HCT116 (cell line): ENCODE measurements at regions not wholly inside any gene's neighbourhood (a gene's known extent, or its start where the extent isn't known, plus 50 kb on each side); places are given as distances from the start of the nearest gene placed in this dataset.

Source experiments
- ATAC-seq: fragments of 200-7000 bp; cut with Tn5 transposase; 2 replicates; pipeline ENCODE4 v1.9.1; 2020; ENCODE audit warnings: mild to moderate bottlenecking, moderate library complexity
- BruUV-seq: library from RNA; stranded (reverse); fragments of 400-500 nt; replicated peaks from 2 replicates; lab custom pipeline; 2021; lab: Mats Ljungman, UMichigan
- CTCF ChIA-PET: fragments of 300-600 bp; sonication (Branson Sonifier 250); formaldehyde crosslinking; loops from one replicate; lab custom pipeline; 2021; ENCODE audit warnings: antibody characterized with exemption; lab: Charles Lee
- POLR2A ChIA-PET: fragments of 300-600, 350-600 bp; sonication (Branson Sonifier 250); formaldehyde crosslinking; loops from one replicate; lab custom pipeline; 2021; ENCODE audit warnings: antibody characterized with exemption; lab: Charles Lee
- RAD21 ChIA-PET, 2 experiments: fragments of 300-600 bp; sonication (Branson Sonifier 250); formaldehyde crosslinking; loops; one replicate each; lab custom pipeline; 2023; ENCODE audit warnings: low total read pairs in 2 of 2; ENCODE audit not compliant: uncharacterized antibody in 2 of 2, unreplicated experiment in 2 of 2, low non-redundant PET in 1 of 2; lab: Charles Lee
- DNase-seq: peaks from one replicate; pipeline ENCODE4 v3.0.0-alpha.2; 2010; ENCODE audit warnings: low read depth, low spot score
- H2AFZ ChIP-seq: fragments of 200-600 bp; shearing (Covaris generic), sonication (generic); 2 replicates; pipeline ENCODE4 v1.6.1; 2017; ENCODE audit warnings: low read depth, mixed run types, mixed read lengths, antibody characterized with exemption, low read length; ENCODE audit not compliant: poor library complexity, severe bottlenecking
- H3K27ac ChIP-seq: 2 replicates; pipeline ENCODE4 v1.5.1; 2012; ENCODE audit warnings: low read depth, low read length
- H3K27me3 ChIP-seq: fragments of 200-600 bp; sonication (generic); 2 replicates; pipeline ENCODE4 v1.6.1; 2016; ENCODE audit warnings: mixed run types, low read length, mixed read lengths; ENCODE audit not compliant: insufficient read depth
- H3K36me3 ChIP-seq, 2 experiments: fragments of 200-500 bp in 1 of 2; fragments of 200-600 bp in 1 of 2; sonication (Bioruptor generic) in 1 of 2; sonication (generic) in 1 of 2; 2 replicates each; pipeline versions ENCODE4 v1.5.1 to v1.6.1; 2014 to 2016; ENCODE audit warnings: low read length in 2 of 2, inconsistent platforms in 1 of 2, mixed read lengths in 1 of 2, mixed run types in 1 of 2; ENCODE audit not compliant: insufficient read depth in 2 of 2, control insufficient read depth in 1 of 2
- H3K4me1 ChIP-seq, 2 experiments: fragments of 200-600 bp in 1 of 2; sonication (generic) in 1 of 2; 2 replicates each; pipeline versions ENCODE4 v1.5.1 to v1.6.1; 2012 to 2017; ENCODE audit warnings: low read length in 2 of 2, inconsistent platforms in 1 of 2, mild to moderate bottlenecking in 1 of 2, mixed read lengths in 1 of 2, mixed run types in 1 of 2, moderate library complexity in 1 of 2; ENCODE audit not compliant: insufficient read depth in 2 of 2, control insufficient read depth in 1 of 2
- H3K4me2 ChIP-seq: fragments of 200-600 bp; sonication (generic); 2 replicates; pipeline ENCODE4 v1.6.1; 2017; ENCODE audit warnings: mixed run types, low read length, mixed read lengths
- H3K4me3 ChIP-seq, 2 experiments: fragments of 200-600 bp in 1 of 2; sonication (generic) in 1 of 2; replicated peaks in 1 of 2; 2 replicates each; pipeline ENCODE4 v1.5.1; 2011 to 2016; ENCODE audit warnings: low read length in 2 of 2, control low read depth in 1 of 2, low read depth in 1 of 2, mild to moderate bottlenecking in 1 of 2, mixed read lengths in 1 of 2, mixed run types in 1 of 2
- H3K79me2 ChIP-seq: fragments of 200-600 bp; sonication (generic); 2 replicates; pipeline ENCODE4 v1.6.1; 2017; ENCODE audit warnings: mild to moderate bottlenecking, mixed run types, low read length, moderate library complexity, mixed read lengths; ENCODE audit not compliant: insufficient read depth
- H3K9ac ChIP-seq: fragments of 200-600 bp; sonication (generic); 2 replicates; pipeline ENCODE4 v1.6.1; 2016; ENCODE audit warnings: low read length, mixed read lengths
- H3K9me2 ChIP-seq: fragments of 200-600 bp; sonication (generic), shearing (Covaris generic); 2 replicates; pipeline ENCODE4 v1.6.1; 2017; ENCODE audit warnings: mixed run types, mild to moderate bottlenecking, moderate library complexity; ENCODE audit not compliant: insufficient read depth
- H3K9me3 ChIP-seq, 2 experiments: fragments of 200-500 bp in 1 of 2; fragments of 200-600 bp in 1 of 2; sonication (Bioruptor generic) in 1 of 2; sonication (generic) in 1 of 2; 2 replicates each; pipeline ENCODE4 v1.6.1; 2014 to 2017; ENCODE audit warnings: low read length in 2 of 2, mixed read lengths in 2 of 2, inconsistent platforms in 1 of 2, low read depth in 1 of 2, mild to moderate bottlenecking in 1 of 2, mixed run types in 1 of 2, moderate library complexity in 1 of 2; ENCODE audit not compliant: control insufficient read depth in 1 of 2, insufficient read depth in 1 of 2
- H4K20me1 ChIP-seq: fragments of 200-600 bp; sonication (generic), shearing (Covaris generic); 2 replicates; pipeline ENCODE4 v1.6.1; 2017; ENCODE audit warnings: mixed run types, mild to moderate bottlenecking, moderate library complexity; ENCODE audit not compliant: insufficient read depth
- CBX3 ChIP-seq: IDR thresholded peaks from 2 replicates; pipeline ENCODE4 v1.6.1; 2012; ENCODE audit warnings: low read depth
- CEBPB ChIP-seq: IDR thresholded peaks from 2 replicates; pipeline ENCODE4 v1.6.1; 2012; ENCODE audit warnings: low read depth
- FOSL1 ChIP-seq: IDR thresholded peaks from 2 replicates; pipeline ENCODE4 v1.6.1; 2012; ENCODE audit warnings: low read depth
- JUND ChIP-seq: IDR thresholded peaks from 2 replicates; pipeline ENCODE4 v1.6.1; 2012
- POLR2AphosphoS5 ChIP-seq: IDR thresholded peaks from 2 replicates; pipeline ENCODE4 v1.6.1; 2011; ENCODE audit warnings: mild to moderate bottlenecking, low read depth, low read length, moderate library complexity
- RAD21 ChIP-seq: IDR thresholded peaks from 2 replicates; pipeline ENCODE4 v1.6.1; 2012; ENCODE audit warnings: low read depth, mild to moderate bottlenecking
- SIN3A ChIP-seq: IDR thresholded peaks from 2 replicates; pipeline ENCODE4 v1.6.1; 2012; ENCODE audit warnings: low read depth
- TCF7L2 ChIP-seq: IDR thresholded peaks from 2 replicates; pipeline ENCODE4 v1.7.0; 2011; ENCODE audit warnings: borderline replicate concordance, inconsistent platforms; ENCODE audit not compliant: insufficient read depth, insufficient read length; ENCODE audit errors: extremely low read depth
- YY1 ChIP-seq: IDR thresholded peaks from 2 replicates; pipeline ENCODE4 v1.6.1; 2011; ENCODE audit warnings: low read length, low read depth, moderate library complexity, mild to moderate bottlenecking; ENCODE audit not compliant: insufficient replicate concordance; ENCODE audit errors: extremely low read depth
- ZNF274 ChIP-seq: fragments of 200-500 bp; sonication (Bioruptor generic); IDR thresholded peaks from 2 replicates; pipeline ENCODE4 v1.6.1; 2014; ENCODE audit warnings: mild to moderate bottlenecking, low read depth, low read length, inconsistent platforms
- intact Hi-C: fragments of 100-400 bp; cut with micrococcal nuclease; formaldehyde crosslinking; loops from 2 replicates; pipeline ENCODE4 v1.10.0; 2022
- TF ChIP-seq, protein P1 (sequence below), 3 experiments: fragments of 200-600 bp in 1 of 3; sonication (generic) in 1 of 3; IDR thresholded peaks in 2 of 3; conservative IDR thresholded peaks in 1 of 3; 2 replicates each; pipeline ENCODE4 v1.5.1; 2012 to 2017; ENCODE audit warnings: low read depth in 2 of 3, low read length in 2 of 3, antibody characterized with exemption in 1 of 3, borderline replicate concordance in 1 of 3, control low read depth in 1 of 3, mild to moderate bottlenecking in 1 of 3, mixed read lengths in 1 of 3, mixed run types in 1 of 3, moderate library complexity in 1 of 3; ENCODE audit not compliant: insufficient read depth in 1 of 3
- TF ChIP-seq, protein P2 (sequence below): IDR thresholded peaks from 2 replicates; pipeline ENCODE4 v1.6.1; 2012; ENCODE audit warnings: low read depth

DNA sequence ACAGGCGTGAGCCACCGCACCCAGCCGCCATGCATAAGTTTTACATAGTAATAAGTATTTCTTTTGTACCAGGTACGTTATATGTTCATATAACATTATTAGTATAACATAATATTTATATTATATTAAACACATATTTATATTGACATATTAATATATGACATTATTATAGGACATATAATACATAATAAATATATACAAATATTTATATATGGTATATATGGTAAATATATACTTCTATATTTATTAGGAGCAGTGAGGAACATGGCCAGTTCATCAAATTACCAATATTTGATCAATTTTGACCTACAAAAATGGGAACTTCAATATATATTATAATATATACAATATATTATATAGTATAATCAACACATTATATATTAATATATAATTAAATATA, 245.9 kb upstream of the FGGY start (continued):
- TF ChIP-seq, protein P1, sequence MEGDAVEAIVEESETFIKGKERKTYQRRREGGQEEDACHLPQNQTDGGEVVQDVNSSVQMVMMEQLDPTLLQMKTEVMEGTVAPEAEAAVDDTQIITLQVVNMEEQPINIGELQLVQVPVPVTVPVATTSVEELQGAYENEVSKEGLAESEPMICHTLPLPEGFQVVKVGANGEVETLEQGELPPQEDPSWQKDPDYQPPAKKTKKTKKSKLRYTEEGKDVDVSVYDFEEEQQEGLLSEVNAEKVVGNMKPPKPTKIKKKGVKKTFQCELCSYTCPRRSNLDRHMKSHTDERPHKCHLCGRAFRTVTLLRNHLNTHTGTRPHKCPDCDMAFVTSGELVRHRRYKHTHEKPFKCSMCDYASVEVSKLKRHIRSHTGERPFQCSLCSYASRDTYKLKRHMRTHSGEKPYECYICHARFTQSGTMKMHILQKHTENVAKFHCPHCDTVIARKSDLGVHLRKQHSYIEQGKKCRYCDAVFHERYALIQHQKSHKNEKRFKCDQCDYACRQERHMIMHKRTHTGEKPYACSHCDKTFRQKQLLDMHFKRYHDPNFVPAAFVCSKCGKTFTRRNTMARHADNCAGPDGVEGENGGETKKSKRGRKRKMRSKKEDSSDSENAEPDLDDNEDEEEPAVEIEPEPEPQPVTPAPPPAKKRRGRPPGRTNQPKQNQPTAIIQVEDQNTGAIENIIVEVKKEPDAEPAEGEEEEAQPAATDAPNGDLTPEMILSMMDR (IDR thresholded peaks at IDR 0.05 in 2 of 3, conservative IDR thresholded peaks at IDR 0.05 in 1 of 3; ENCODE audit: borderline replicate concordance in 1 of 3, insufficient read depth in 1 of 3, low read depth in 2 of 3, low read length in 2 of 3): no peak
- TF ChIP-seq JUND (no peak), TCF7L2 (no peak)

DNA sequence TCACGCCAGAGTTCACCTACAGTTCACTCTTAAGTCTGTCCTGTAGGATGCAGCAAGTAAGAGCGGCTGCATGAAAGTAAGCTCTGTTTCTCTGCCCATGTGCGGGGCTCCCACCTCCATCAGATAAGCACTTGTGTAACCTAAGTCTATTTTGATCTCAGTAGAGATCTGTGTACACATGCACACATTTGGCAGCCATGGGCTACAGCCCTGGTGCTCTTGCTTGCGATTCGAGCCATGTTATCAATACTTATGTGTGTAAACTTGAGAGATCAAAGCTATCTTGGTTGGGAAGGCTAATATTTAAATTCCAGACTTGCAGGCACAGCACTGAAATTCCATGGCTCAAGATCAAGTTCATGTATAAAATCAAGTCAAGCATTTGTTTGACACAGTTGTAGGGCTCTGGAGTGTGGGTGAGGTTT, 244.7 kb upstream of the FGGY start:
- Histone ChIP-seq H3K79me2 (no peaks in the 10 kb centered on the region), H3K9me2 (no peaks in the 10 kb centered on the region), H3K9ac (no peak overlapping the region), H3K4me3 (no peak overlapping the region), H2AFZ (no peak overlapping the region), H3K36me3 (no peaks in the 10 kb centered on the region), H3K9me3 (no peaks in the 10 kb centered on the region), H3K27me3 (no peaks in the 10 kb centered on the region), H3K4me2 (no peak overlapping the region), H3K27ac (no peak overlapping the region), H4K20me1 (no peaks in the 10 kb centered on the region), H3K4me1 (no peaks in the 10 kb centered on the region)
- POLR2A ChIA-PET: no interaction called here
- intact Hi-C loops: no loop called here
- TF ChIP-seq POLR2AphosphoS5 (no peak), ZNF274 (no peak), RAD21 (no peak)
- CTCF ChIA-PET: no interaction called here
- DNase-seq: no peak
- BruUV-seq: no TSS peak
- RAD21 ChIA-PET: no interaction called here
- ATAC-seq: no peak

DNA sequence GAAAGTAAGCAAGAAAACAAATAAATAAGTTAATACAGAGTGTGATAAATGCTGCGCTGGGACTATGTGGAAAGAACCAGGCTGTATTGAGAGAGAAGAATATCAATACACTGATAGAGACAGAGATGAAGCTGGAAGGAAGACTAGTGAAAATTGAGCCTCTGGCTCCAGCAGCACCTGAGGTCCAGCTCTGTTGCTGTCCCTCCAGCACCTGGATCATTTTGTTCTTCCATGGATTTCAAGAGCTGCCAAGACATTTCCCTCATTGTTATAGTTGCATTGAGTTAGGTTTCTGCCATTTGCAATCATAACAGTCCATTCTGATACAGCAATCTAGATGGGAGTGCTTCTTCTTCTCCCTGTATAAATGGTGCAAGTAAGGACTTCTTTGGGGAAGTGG, 242.7 kb upstream of the FGGY start:
- H2AFZ ChIP-seq: no peak overlapping the region
- no peaks in the 10 kb centered on the region for H3K36me3 ChIP-seq
- intact Hi-C loops: no loop called here
- H3K4me1 ChIP-seq: no peaks in the 10 kb centered on the region
- no peak for ATAC-seq
- RAD21 ChIA-PET: no interaction called here
- no TSS peak for BruUV-seq
- no peaks in the 10 kb centered on the region for H3K9me2 ChIP-seq
- no peaks in the 10 kb centered on the region for H3K79me2 ChIP-seq
- H3K9me3 ChIP-seq: no peaks in the 10 kb centered on the region
- no peak overlapping the region for H3K4me2 ChIP-seq
- H3K9ac ChIP-seq: no peak overlapping the region
- H3K27me3 ChIP-seq: no peaks in the 10 kb centered on the region
- CTCF ChIA-PET: no interaction called here
- no peak overlapping the region for H3K4me3 ChIP-seq
- no peak for DNase-seq
- POLR2A ChIA-PET: no interaction called here
- no peak overlapping the region for H3K27ac ChIP-seq
- no peaks in the 10 kb centered on the region for H4K20me1 ChIP-seq
- TF ChIP-seq SIN3A (no peak), POLR2AphosphoS5 (no peak), YY1 (no peak), CBX3 (no peak), FOSL1 (no peak), CEBPB (no peak)
- TF ChIP-seq, protein P2, sequence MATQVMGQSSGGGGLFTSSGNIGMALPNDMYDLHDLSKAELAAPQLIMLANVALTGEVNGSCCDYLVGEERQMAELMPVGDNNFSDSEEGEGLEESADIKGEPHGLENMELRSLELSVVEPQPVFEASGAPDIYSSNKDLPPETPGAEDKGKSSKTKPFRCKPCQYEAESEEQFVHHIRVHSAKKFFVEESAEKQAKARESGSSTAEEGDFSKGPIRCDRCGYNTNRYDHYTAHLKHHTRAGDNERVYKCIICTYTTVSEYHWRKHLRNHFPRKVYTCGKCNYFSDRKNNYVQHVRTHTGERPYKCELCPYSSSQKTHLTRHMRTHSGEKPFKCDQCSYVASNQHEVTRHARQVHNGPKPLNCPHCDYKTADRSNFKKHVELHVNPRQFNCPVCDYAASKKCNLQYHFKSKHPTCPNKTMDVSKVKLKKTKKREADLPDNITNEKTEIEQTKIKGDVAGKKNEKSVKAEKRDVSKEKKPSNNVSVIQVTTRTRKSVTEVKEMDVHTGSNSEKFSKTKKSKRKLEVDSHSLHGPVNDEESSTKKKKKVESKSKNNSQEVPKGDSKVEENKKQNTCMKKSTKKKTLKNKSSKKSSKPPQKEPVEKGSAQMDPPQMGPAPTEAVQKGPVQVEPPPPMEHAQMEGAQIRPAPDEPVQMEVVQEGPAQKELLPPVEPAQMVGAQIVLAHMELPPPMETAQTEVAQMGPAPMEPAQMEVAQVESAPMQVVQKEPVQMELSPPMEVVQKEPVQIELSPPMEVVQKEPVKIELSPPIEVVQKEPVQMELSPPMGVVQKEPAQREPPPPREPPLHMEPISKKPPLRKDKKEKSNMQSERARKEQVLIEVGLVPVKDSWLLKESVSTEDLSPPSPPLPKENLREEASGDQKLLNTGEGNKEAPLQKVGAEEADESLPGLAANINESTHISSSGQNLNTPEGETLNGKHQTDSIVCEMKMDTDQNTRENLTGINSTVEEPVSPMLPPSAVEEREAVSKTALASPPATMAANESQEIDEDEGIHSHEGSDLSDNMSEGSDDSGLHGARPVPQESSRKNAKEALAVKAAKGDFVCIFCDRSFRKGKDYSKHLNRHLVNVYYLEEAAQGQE: no peak
